Neural progenitor cell (in vitro differentiated cells): ENCODE measurements at regions not wholly inside any gene's neighbourhood (a gene's known extent, or its start where the extent isn't known, plus 50 kb on each side); places are given as distances from the start of the nearest gene placed in this dataset.

Experiments used
- CTCF ChIP-seq: fragments of 200-600 bp; sonication (generic); IDR thresholded peaks from 2 replicates; pipeline ENCODE4 v1.5.1; 2017; ENCODE audit warnings: antibody characterized with exemption, mild to moderate bottlenecking
- EZH2 ChIP-seq: fragments of 200-600 bp; sonication (generic); IDR thresholded peaks from 2 replicates; pipeline ENCODE4 v1.6.1; 2017; ENCODE audit warnings: antibody characterized with exemption, mild to moderate bottlenecking, moderate library complexity
- EZH2phosphoT487 ChIP-seq: fragments of 200-600 bp; sonication (generic); IDR thresholded peaks from 2 replicates; pipeline ENCODE4 v1.6.1; 2017; ENCODE audit warnings: antibody characterized with exemption

GRCh38 chr5:174818430-174818829, 94.0 kb downstream of the MSX2 start:
- TF ChIP-seq CTCF (no peak), EZH2 (no peak), EZH2phosphoT487 (no peak)
